Body of pancreas (tissue), 4 donors: ENCODE measurements at regions not wholly inside any gene's neighbourhood (a gene's known extent, or its start where the extent isn't known, plus 50 kb on each side); places are given as distances from the start of the nearest gene placed in this dataset.

Experiments used
- CTCF ChIP-seq, 7 experiments: fragments of 450-650 bp in 4 of 7; fragments of 200-600 bp in 3 of 7; sonication (generic) in 3 of 7; IDR thresholded peaks; one replicate each; pipeline ENCODE4 v1.5.1; 2016 to 2019; ENCODE audit warnings: antibody characterized with exemption in 7 of 7
- POLR2A ChIP-seq, 3 donors: fragments of 450-650 bp; IDR thresholded peaks; one replicate each; pipeline ENCODE4 v1.6.1; 2016; ENCODE audit warnings: antibody characterized with exemption in 3 of 3, mild to moderate bottlenecking in 2 of 3

- TF ChIP-seq CTCF (IDR thresholded peaks at IDR 0.05) (no peak), POLR2A (IDR thresholded peaks at IDR 0.05) (no peak)
Observed at GRCh38 chr3:43870844-43871626, 180.3 kb downstream of the ABHD5 start.
